ENCODE measurements at regions not wholly inside any gene's neighbourhood (a gene's known extent, or its start where the extent isn't known, plus 50 kb on each side); places are given as distances from the start of the nearest gene placed in this dataset.

DNA sequence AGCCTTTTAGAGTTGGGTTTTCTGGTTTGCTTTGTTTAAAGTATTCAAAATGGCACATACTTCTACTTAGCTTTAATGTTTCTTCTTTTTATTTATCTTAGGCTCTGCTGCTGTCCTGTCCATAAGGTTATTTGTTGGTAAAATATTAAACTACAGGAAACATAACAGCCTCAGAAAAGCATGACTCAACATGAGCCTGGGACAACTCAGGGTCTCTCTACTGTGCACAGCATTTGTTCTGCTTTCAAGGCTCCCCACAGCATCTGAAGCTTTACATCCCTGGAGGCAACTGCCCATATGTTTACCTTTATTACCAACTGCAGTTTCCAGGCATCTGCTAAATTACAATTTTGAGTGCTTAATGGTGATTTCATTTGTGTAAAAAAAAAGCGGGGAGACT, 954.2 kb upstream of the FBXO33 start:
- TF ChIP-seq, protein P1, sequence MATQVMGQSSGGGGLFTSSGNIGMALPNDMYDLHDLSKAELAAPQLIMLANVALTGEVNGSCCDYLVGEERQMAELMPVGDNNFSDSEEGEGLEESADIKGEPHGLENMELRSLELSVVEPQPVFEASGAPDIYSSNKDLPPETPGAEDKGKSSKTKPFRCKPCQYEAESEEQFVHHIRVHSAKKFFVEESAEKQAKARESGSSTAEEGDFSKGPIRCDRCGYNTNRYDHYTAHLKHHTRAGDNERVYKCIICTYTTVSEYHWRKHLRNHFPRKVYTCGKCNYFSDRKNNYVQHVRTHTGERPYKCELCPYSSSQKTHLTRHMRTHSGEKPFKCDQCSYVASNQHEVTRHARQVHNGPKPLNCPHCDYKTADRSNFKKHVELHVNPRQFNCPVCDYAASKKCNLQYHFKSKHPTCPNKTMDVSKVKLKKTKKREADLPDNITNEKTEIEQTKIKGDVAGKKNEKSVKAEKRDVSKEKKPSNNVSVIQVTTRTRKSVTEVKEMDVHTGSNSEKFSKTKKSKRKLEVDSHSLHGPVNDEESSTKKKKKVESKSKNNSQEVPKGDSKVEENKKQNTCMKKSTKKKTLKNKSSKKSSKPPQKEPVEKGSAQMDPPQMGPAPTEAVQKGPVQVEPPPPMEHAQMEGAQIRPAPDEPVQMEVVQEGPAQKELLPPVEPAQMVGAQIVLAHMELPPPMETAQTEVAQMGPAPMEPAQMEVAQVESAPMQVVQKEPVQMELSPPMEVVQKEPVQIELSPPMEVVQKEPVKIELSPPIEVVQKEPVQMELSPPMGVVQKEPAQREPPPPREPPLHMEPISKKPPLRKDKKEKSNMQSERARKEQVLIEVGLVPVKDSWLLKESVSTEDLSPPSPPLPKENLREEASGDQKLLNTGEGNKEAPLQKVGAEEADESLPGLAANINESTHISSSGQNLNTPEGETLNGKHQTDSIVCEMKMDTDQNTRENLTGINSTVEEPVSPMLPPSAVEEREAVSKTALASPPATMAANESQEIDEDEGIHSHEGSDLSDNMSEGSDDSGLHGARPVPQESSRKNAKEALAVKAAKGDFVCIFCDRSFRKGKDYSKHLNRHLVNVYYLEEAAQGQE (IDR thresholded peaks at IDR 0.05; ENCODE audit: low read depth, low read length): no peak
- TF ChIP-seq, protein P2, sequence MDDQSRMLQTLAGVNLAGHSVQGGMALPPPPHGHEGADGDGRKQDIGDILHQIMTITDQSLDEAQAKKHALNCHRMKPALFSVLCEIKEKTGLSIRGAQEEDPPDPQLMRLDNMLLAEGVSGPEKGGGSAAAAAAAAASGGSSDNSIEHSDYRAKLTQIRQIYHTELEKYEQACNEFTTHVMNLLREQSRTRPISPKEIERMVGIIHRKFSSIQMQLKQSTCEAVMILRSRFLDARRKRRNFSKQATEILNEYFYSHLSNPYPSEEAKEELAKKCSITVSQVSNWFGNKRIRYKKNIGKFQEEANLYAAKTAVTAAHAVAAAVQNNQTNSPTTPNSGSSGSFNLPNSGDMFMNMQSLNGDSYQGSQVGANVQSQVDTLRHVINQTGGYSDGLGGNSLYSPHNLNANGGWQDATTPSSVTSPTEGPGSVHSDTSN (IDR thresholded peaks at IDR 0.05): no peak
- TF ChIP-seq, protein P3, sequence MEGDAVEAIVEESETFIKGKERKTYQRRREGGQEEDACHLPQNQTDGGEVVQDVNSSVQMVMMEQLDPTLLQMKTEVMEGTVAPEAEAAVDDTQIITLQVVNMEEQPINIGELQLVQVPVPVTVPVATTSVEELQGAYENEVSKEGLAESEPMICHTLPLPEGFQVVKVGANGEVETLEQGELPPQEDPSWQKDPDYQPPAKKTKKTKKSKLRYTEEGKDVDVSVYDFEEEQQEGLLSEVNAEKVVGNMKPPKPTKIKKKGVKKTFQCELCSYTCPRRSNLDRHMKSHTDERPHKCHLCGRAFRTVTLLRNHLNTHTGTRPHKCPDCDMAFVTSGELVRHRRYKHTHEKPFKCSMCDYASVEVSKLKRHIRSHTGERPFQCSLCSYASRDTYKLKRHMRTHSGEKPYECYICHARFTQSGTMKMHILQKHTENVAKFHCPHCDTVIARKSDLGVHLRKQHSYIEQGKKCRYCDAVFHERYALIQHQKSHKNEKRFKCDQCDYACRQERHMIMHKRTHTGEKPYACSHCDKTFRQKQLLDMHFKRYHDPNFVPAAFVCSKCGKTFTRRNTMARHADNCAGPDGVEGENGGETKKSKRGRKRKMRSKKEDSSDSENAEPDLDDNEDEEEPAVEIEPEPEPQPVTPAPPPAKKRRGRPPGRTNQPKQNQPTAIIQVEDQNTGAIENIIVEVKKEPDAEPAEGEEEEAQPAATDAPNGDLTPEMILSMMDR (IDR thresholded peaks at IDR 0.05): no peak
